ENCODE measurements at regions not wholly inside any gene's neighbourhood (a gene's known extent, or its start where the extent isn't known, plus 50 kb on each side); places are given as distances from the start of the nearest gene placed in this dataset.
"Not testable (repeated sequence)": the region's sequence is repeated elsewhere in the genome, so short reads cannot be mapped to it uniquely, and the experiment has no call there.

DNA sequence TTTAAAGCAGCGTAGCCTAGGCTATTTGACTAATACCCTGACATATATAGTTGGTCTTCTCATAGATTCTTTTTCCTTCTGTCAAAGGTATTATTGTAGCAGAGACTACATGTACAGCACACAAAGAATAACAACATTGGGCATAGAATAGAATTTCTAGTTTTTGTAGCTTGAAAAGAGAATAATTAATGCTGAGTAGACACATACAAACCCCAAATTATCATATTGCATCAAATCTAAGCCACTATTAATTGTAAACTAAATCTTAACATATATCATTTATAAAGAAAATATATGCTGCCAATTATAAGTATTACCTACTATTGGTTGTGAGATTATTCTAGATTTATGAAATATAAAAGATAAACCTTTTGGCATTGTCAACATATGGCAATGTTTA lies 574.5 kb downstream of the SLCO4C1 start:
- TF ChIP-seq POLR2AphosphoS5 (IDR thresholded peaks at IDR 0.05; ENCODE audit: low read depth, low read length), result no peak
- TF ChIP-seq PAX5 (IDR thresholded peaks at IDR 0.05; ENCODE audit: insufficient read depth, low read length, severe bottlenecking), result no peak
- no peak for TF ChIP-seq SPI1 (IDR thresholded peaks at IDR 0.05; ENCODE audit: low read depth, low read length)
- no peak for TF ChIP-seq TAF1 (IDR thresholded peaks at IDR 0.05; ENCODE audit: low read depth, low read length)
- TF ChIP-seq POU2F2 (IDR thresholded peaks at IDR 0.05; ENCODE audit: low read depth, low read length), result no peak
- TF ChIP-seq POLR2A (IDR thresholded peaks at IDR 0.05; ENCODE audit: low read depth, low read length), result no peak
- no peak for DNase-seq (ENCODE audit: insufficient read length, low spot score)
- no peak for FAIRE-seq

DNA sequence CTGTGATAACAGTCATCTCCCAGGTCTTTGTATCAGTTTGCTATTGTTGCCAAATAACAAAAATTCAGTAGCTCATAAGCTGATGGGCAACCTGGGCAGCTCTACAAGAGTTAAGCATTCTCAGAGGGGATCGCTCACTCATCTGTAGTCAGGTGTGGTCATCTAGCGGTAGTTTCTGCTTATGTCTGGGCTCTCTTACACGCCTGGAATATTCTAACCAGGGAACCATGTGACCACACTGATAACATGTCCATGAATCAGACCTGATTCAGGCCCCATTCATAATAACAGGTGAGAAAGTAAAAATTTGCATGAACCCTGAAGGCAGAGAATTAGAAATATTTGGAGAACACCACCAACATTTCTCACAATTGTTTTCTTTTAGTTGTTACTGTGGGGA lies 576.1 kb downstream of the SLCO4C1 start:
- no peak for TF ChIP-seq POLR2AphosphoS5 (IDR thresholded peaks at IDR 0.05; ENCODE audit: low read depth, low read length)
- no peak for FAIRE-seq
- DNase-seq (ENCODE audit: insufficient read length, low spot score), result no peak

DNA sequence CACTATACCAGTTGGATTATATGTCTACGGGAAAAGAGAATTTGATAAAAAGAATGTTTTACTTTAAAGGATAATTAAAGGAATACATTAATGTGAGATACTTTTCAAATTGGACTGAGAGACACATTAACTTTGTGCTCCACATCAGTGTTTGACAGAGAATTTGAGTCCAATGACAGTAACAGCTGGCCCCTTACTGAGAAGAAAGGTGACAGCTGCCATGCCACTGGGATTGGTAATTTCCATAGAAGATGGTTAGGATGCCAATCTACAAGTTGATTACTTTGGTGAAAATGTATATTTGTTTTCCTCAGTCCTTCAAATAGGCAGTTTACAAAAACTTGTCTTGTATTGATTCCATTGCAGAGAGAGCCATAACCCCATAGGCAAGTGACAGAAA lies 578.4 kb downstream of the SLCO4C1 start:
- DNase-seq (ENCODE audit: insufficient read length, low spot score) (no peak), FAIRE-seq (no peak)
- TF ChIP-seq SPI1 (IDR thresholded peaks at IDR 0.05; ENCODE audit: low read depth, low read length) (no peak), TAF1 (IDR thresholded peaks at IDR 0.05; ENCODE audit: low read depth, low read length) (no peak), POU2F2 (IDR thresholded peaks at IDR 0.05; ENCODE audit: low read depth, low read length) (no peak), POLR2AphosphoS5 (IDR thresholded peaks at IDR 0.05; ENCODE audit: low read depth, low read length) (no peak), PAX5 (IDR thresholded peaks at IDR 0.05; ENCODE audit: insufficient read depth, low read length, severe bottlenecking) (no peak), POLR2A (IDR thresholded peaks at IDR 0.05; ENCODE audit: low read depth, low read length) (no peak)

DNA sequence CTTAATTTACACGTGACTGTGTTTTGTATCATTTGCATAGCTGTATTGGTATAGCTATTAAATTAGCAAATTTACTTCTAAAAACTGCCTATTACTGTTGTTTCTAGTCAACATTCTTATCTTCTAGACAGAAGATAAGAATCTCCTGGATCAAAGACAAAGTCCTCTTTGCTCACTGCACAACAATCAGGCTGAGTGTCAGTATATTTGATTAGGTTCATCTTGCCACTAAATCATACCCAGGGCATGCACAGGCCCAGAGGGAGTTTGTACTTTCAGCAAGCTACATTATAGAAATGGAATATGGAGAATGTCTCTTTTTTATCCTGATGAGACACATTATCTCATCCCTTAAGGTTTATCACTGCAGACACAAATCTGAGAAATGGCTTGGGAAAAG lies 579.1 kb downstream of the SLCO4C1 start:
- TF ChIP-seq PAX5 (IDR thresholded peaks at IDR 0.05; ENCODE audit: insufficient read depth, low read length, severe bottlenecking) (no peak), TAF1 (IDR thresholded peaks at IDR 0.05; ENCODE audit: low read depth, low read length) (no peak), SPI1 (IDR thresholded peaks at IDR 0.05; ENCODE audit: low read depth, low read length) (no peak), POLR2A (IDR thresholded peaks at IDR 0.05; ENCODE audit: low read depth, low read length) (no peak), POU2F2 (IDR thresholded peaks at IDR 0.05; ENCODE audit: low read depth, low read length) (no peak), POLR2AphosphoS5 (IDR thresholded peaks at IDR 0.05; ENCODE audit: low read depth, low read length) (no peak)
- FAIRE-seq (no peak), DNase-seq (ENCODE audit: insufficient read length, low spot score) (no peak)

DNA sequence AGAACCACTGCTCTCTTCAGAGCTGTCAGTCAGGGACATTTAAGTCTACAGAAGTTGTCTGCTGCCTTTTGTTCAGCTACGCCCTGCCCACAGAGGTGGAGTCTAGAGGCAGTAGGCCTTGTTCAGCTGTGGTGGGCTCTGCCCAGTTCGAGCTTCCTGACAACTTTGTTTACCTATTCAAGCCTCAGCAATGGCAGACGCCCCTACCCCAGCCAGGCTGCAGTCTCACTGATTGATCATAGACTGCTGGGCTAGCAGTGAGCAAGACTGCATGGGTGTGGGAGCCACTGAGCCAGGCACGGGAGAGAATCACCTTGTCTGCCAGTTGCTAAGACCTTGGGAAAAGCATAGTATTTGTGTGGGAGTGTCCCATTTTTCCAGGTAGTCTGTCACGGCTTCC lies 580.3 kb downstream of the SLCO4C1 start:
- not testable (repeated sequence) for DNase-seq (ENCODE audit: insufficient read length, low spot score); FAIRE-seq

DNA sequence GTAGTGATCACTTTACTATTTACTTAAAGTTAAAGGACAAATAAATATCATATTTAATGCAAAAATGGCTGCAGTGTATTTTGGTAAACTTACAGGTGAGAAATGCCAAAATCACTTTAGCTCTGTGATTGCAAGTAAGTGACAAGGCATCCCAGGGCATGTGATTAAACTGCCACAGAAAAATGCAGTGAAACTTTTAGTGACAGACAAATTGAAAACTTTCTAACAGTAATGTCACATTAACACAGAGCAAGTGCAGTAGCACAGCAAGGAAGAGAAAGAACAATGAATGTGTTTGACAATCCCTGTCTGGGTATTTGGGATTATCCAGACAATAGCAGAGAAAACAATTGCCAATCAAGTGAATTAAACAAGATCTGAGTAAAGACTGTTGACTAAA lies 606.8 kb downstream of the SLCO4C1 start:
- TF ChIP-seq TAF1 (IDR thresholded peaks at IDR 0.05; ENCODE audit: low read depth, low read length), result no peak
- no peak for TF ChIP-seq POLR2AphosphoS5 (IDR thresholded peaks at IDR 0.05; ENCODE audit: low read depth, low read length)
- no peak for TF ChIP-seq POLR2A (IDR thresholded peaks at IDR 0.05; ENCODE audit: low read depth, low read length)
- no peak for TF ChIP-seq SPI1 (IDR thresholded peaks at IDR 0.05; ENCODE audit: low read depth, low read length)
- TF ChIP-seq POU2F2 (IDR thresholded peaks at IDR 0.05; ENCODE audit: low read depth, low read length), result no peak
- no peak for TF ChIP-seq PAX5 (IDR thresholded peaks at IDR 0.05; ENCODE audit: insufficient read depth, low read length, severe bottlenecking)
- no peak for DNase-seq (ENCODE audit: insufficient read length, low spot score)
- FAIRE-seq, result no peak

DNA sequence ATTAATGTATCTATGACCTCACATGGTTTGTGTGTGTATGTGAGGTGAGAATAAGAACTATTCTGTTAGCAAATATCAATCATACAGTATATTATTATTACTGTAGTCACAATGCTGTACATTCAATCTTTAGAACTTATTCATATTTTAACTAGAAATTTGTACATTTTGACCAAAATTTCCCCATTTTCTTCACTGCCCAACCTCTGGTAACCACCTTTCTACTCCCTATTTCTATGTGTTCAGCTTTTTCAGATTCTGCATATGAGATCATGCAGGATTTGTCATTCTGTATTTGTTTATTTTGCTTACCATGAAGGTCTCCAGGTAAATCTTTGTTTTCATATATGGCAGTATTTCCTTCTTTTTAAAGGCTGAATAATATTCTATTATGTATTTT lies 607.9 kb downstream of the SLCO4C1 start:
- DNase-seq (ENCODE audit: insufficient read length, low spot score), result no peak

DNA sequence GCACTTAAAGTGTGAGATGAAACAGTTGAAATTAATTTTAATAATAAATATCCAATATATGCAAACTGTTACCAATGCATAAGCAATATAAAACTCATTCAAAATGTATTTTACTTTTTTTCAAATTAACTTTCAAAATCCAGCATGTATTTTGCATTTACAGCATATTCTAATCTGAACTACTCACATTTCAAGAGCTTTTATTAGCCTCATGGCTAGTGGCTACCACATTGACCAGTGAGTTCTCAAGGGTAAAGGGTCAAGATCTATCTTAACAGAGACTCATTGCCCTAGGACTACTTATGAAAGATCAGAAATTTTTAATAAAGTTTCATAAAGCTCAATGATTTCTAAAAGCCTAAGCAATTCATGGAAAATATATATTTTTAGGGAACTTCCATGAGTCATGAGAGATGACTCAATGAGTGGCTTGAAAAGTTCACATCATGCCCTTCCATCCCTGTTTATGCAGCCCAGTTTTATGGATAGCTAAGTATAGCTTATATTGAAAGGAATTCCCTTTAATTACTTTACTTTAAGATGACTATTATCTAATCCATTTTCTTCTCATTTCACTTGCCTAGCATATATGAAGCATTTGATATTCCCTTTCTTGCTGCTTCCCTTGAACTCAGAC lies 608.6 kb downstream of the SLCO4C1 start:
- TF ChIP-seq POLR2AphosphoS5 (IDR thresholded peaks at IDR 0.05; ENCODE audit: low read depth, low read length) (no peak), PAX5 (IDR thresholded peaks at IDR 0.05; ENCODE audit: insufficient read depth, low read length, severe bottlenecking) (no peak), SPI1 (IDR thresholded peaks at IDR 0.05; ENCODE audit: low read depth, low read length) (no peak), POLR2A (IDR thresholded peaks at IDR 0.05; ENCODE audit: low read depth, low read length) (no peak)
- FAIRE-seq, result no peak
- DNase-seq (ENCODE audit: insufficient read length, low spot score), result no peak

More for the DNA sequence above, 607.9 kb downstream of the SLCO4C1 start:
- no peak for TF ChIP-seq SPI1 (IDR thresholded peaks at IDR 0.05; ENCODE audit: low read depth, low read length)
- no peak for TF ChIP-seq POLR2A (IDR thresholded peaks at IDR 0.05; ENCODE audit: low read depth, low read length)
- TF ChIP-seq PAX5 (IDR thresholded peaks at IDR 0.05; ENCODE audit: insufficient read depth, low read length, severe bottlenecking), result no peak
- no peak for TF ChIP-seq POLR2AphosphoS5 (IDR thresholded peaks at IDR 0.05; ENCODE audit: low read depth, low read length)
- no peak for TF ChIP-seq TAF1 (IDR thresholded peaks at IDR 0.05; ENCODE audit: low read depth, low read length)
- no peak for TF ChIP-seq POU2F2 (IDR thresholded peaks at IDR 0.05; ENCODE audit: low read depth, low read length)
- FAIRE-seq, result no peak

DNA sequence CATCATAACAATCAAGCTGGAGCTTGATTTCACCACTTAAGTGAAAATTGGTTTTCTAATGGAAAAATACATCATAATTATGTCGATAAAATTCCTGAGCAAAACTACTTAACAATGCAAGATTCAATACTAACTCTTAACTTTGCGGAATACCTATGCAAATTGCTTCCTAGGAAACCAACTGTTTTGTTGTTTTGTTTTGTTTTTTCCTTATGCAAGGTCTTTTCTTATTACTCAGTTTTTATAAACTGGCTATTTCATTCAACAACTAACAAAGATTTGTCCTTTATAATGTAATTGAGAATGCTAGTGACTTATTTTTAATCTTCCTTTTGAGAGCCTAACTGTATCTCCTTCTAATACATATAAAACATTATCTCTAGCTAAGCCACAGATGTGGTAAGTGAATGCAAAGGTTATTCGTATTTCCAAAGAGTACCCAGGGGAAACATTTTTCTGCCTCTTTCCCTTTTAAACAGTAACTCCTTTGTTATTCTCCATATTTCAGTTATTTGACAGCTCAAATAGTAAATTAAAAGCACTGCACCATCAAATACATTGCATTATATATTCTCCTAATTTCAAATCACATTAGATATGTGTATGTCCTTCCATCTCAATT lies 609.4 kb downstream of the SLCO4C1 start:
- no peak for DNase-seq (ENCODE audit: insufficient read length, low spot score)
- TF ChIP-seq PAX5 (IDR thresholded peaks at IDR 0.05; ENCODE audit: insufficient read depth, low read length, severe bottlenecking) (no peak), SPI1 (IDR thresholded peaks at IDR 0.05; ENCODE audit: low read depth, low read length) (no peak), POU2F2 (IDR thresholded peaks at IDR 0.05; ENCODE audit: low read depth, low read length) (no peak), POLR2A (IDR thresholded peaks at IDR 0.05; ENCODE audit: low read depth, low read length) (no peak), POLR2AphosphoS5 (IDR thresholded peaks at IDR 0.05; ENCODE audit: low read depth, low read length) (no peak), TAF1 (IDR thresholded peaks at IDR 0.05; ENCODE audit: low read depth, low read length) (no peak)
- FAIRE-seq, result no peak

DNA sequence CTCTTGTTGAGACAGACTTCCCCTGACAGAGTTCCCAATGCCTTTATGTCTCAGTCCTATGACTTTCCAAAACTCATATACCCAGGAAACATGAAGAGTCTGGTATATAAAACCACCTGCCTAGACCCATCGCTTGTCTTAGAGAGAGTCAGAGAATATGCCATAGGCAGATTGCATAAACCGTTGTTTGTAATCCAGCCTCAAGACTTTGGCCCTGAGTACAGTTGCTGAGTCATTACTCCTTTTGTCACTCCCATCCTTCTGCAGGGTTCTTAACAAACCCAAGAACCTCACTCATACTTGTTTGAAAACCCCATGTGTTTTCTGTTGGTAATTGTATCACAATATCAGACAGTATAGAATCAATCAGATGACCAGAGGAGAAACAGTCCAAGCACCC lies 616.3 kb downstream of the SLCO4C1 start:
- FAIRE-seq (no peak), DNase-seq (ENCODE audit: insufficient read length, low spot score) (no peak)
- TF ChIP-seq POU2F2 (IDR thresholded peaks at IDR 0.05; ENCODE audit: low read depth, low read length) (no peak), TAF1 (IDR thresholded peaks at IDR 0.05; ENCODE audit: low read depth, low read length) (no peak), POLR2A (IDR thresholded peaks at IDR 0.05; ENCODE audit: low read depth, low read length) (no peak), SPI1 (IDR thresholded peaks at IDR 0.05; ENCODE audit: low read depth, low read length) (no peak), PAX5 (IDR thresholded peaks at IDR 0.05; ENCODE audit: insufficient read depth, low read length, severe bottlenecking) (no peak), POLR2AphosphoS5 (IDR thresholded peaks at IDR 0.05; ENCODE audit: low read depth, low read length) (no peak)
